ENCODE measurements at regions not wholly inside any gene's neighbourhood (a gene's known extent, or its start where the extent isn't known, plus 50 kb on each side); places are given as distances from the start of the nearest gene placed in this dataset.

DNA sequence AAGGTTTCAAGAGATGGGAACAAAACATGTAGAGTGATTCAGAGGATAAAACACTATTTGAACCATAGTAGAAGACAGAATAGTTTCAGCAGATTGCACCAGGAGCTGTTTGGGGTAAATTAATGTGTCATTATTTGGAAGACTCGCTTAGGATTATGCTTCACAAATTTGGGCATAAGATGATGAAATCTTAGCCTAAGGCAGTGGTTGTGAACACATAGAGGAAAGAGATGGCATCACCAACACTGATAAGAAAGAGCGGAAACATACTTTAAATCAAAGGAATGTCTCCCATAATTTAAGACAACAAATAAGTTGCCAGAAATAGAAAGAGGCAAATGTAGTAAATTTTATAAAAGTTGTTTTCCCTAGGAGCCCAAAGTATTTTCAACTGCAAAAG lies 66.1 kb upstream of the TBCA start:
- H3K27me3 Mint-ChIP-seq (ENCODE audit: insufficient read depth) = peaks cover 41% of the 10 kb centered on the region

DNA sequence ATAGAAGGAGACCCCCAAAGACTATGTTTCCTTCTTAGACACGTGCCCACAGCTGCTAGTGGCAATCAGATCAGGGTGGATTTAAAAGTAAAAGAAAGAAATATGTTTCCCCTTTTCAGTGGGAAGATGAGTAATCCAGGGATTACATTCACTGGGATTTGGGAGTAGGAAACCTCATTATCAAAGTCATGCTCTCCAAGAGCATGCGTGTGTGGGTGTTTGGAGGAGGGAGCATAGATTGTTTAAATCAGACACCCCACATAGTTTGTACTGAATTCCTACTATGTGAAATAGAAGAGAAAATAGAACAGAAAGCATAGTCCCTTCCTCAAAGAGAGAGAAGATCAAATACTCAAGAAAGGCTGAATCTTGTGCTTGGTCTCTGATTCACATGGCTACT lies 65.5 kb upstream of the TBCA start:
- H3K27ac Mint-ChIP-seq = no peak overlapping the region
- TF ChIP-seq, protein P1, sequence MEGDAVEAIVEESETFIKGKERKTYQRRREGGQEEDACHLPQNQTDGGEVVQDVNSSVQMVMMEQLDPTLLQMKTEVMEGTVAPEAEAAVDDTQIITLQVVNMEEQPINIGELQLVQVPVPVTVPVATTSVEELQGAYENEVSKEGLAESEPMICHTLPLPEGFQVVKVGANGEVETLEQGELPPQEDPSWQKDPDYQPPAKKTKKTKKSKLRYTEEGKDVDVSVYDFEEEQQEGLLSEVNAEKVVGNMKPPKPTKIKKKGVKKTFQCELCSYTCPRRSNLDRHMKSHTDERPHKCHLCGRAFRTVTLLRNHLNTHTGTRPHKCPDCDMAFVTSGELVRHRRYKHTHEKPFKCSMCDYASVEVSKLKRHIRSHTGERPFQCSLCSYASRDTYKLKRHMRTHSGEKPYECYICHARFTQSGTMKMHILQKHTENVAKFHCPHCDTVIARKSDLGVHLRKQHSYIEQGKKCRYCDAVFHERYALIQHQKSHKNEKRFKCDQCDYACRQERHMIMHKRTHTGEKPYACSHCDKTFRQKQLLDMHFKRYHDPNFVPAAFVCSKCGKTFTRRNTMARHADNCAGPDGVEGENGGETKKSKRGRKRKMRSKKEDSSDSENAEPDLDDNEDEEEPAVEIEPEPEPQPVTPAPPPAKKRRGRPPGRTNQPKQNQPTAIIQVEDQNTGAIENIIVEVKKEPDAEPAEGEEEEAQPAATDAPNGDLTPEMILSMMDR (IDR thresholded peaks at IDR 0.05) = no peak
- peaks cover 38% of the 10 kb centered on the region for H3K27me3 Mint-ChIP-seq (ENCODE audit: insufficient read depth)
- no peaks in the 10 kb centered on the region for H3K36me3 Mint-ChIP-seq (ENCODE audit: low read depth)
- no peaks in the 10 kb centered on the region for H3K9me3 Mint-ChIP-seq
- H3K4me3 Mint-ChIP-seq = no peak overlapping the region
- DNase-seq = no peak
- peaks cover 5% of the 10 kb centered on the region; the same call in 1 of the 2 replicates for H3K4me1 Mint-ChIP-seq (ENCODE audit: low read depth)

More for the DNA sequence above, 66.1 kb upstream of the TBCA start:
- H3K4me1 Mint-ChIP-seq (ENCODE audit: low read depth) = peaks cover 5% of the 10 kb centered on the region; the same call in 1 of the 2 replicates
- no peaks in the 10 kb centered on the region for H3K36me3 Mint-ChIP-seq (ENCODE audit: low read depth)
- DNase-seq = no peak
- TF ChIP-seq, protein P1 (IDR thresholded peaks at IDR 0.05) = no peak
- H3K9me3 Mint-ChIP-seq = no peaks in the 10 kb centered on the region
- no peak overlapping the region for H3K27ac Mint-ChIP-seq
- no peak overlapping the region for H3K4me3 Mint-ChIP-seq

GRCh38 chr5:77840930-77841329 lies 64.8 kb upstream of the TBCA start:
- H3K27ac Mint-ChIP-seq = no peak overlapping the region
- no peaks in the 10 kb centered on the region for H3K36me3 Mint-ChIP-seq (ENCODE audit: low read depth)
- peaks cover 5% of the 10 kb centered on the region; the same call in 1 of the 2 replicates for H3K4me1 Mint-ChIP-seq (ENCODE audit: low read depth)
- peaks cover 45% of the 10 kb centered on the region for H3K27me3 Mint-ChIP-seq (ENCODE audit: insufficient read depth)
- H3K9me3 Mint-ChIP-seq = no peaks in the 10 kb centered on the region
- H3K4me3 Mint-ChIP-seq = no peak overlapping the region
- DNase-seq = no peak
- TF ChIP-seq, protein P1 (IDR thresholded peaks at IDR 0.05) = no peak

- Mint-ChIP-seq H3K27me3 (ENCODE audit: insufficient read depth) (peaks cover 44% of the 10 kb centered on the region), H3K4me1 (ENCODE audit: low read depth) (peaks cover 5% of the 10 kb centered on the region; the same call in 1 of the 2 replicates), H3K36me3 (ENCODE audit: low read depth) (no peaks in the 10 kb centered on the region), H3K9me3 (no peaks in the 10 kb centered on the region), H3K27ac (no peak overlapping the region), H3K4me3 (no peak overlapping the region)
- DNase-seq = no peak
- TF ChIP-seq, protein P1 (IDR thresholded peaks at IDR 0.05) = no peak
Measured at GRCh38 chr5:77839691-77840090, 63.6 kb upstream of the TBCA start.

GRCh38 chr5:77832938-77833337 lies 56.8 kb upstream of the TBCA start:
- H3K27ac Mint-ChIP-seq = no peak overlapping the region

More at GRCh38 chr5:77832938-77833337, 56.8 kb upstream of the TBCA start:
- Mint-ChIP-seq H3K36me3 (ENCODE audit: low read depth) (no peaks in the 10 kb centered on the region), H3K4me3 (no peak overlapping the region), H3K27me3 (ENCODE audit: insufficient read depth) (peaks cover 28% of the 10 kb centered on the region), H3K4me1 (ENCODE audit: low read depth) (no peaks in the 10 kb centered on the region), H3K9me3 (no peaks in the 10 kb centered on the region)
- TF ChIP-seq, protein P1 (IDR thresholded peaks at IDR 0.05) = no peak
- DNase-seq = no peak

All from HFFc6 (cell line).